ENCODE measurements at regions not wholly inside any gene's neighbourhood (a gene's known extent, or its start where the extent isn't known, plus 50 kb on each side); places are given as distances from the start of the nearest gene placed in this dataset.

- Histone ChIP-seq H4K20me1 (ENCODE audit: control insufficient read depth, extremely low read depth, insufficient read depth, low read length) (no peaks in the 10 kb centered on the region), H3K4me1 (ENCODE audit: control insufficient read depth, extremely low read depth, insufficient read depth, low read length) (no peaks in the 10 kb centered on the region), H3K36me3 (ENCODE audit: control insufficient read depth, insufficient read depth, low read length) (no peaks in the 10 kb centered on the region), H3K27me3 (ENCODE audit: control insufficient read depth, insufficient read depth, low read length) (no peaks in the 10 kb centered on the region), H3K9ac (ENCODE audit: insufficient read depth, low read length) (no peak overlapping the region), H3K27ac (ENCODE audit: insufficient read depth, low read length) (no peak overlapping the region), H2AFZ (ENCODE audit: low read length) (no peak overlapping the region), H3K79me2 (ENCODE audit: control insufficient read depth, insufficient read depth, low read length) (no peaks in the 10 kb centered on the region), H3K4me3 (replicated peaks in 1 of 4; ENCODE audit: control extremely low read depth in 1 of 4, insufficient read depth in 1 of 4, low read depth in 3 of 4, low read length in 4 of 4) (no peak overlapping the region), H3K9me3 (ENCODE audit: control insufficient read depth, insufficient read depth, low read depth, low read length) (no peaks in the 10 kb centered on the region), H3K4me2 (ENCODE audit: extremely low read depth, insufficient read depth, low read length) (no peak overlapping the region)
- TF ChIP-seq EZH2 (IDR thresholded peaks at IDR 0.05; ENCODE audit: low read length, missing control alignments), result no peak
- no peak for TF ChIP-seq CTCF (conservative IDR thresholded peaks at IDR 0.05 in 1 of 2, IDR thresholded peaks at IDR 0.05 in 1 of 2; ENCODE audit: low read depth in 1 of 2, low read length in 2 of 2)
- DNase-seq (ENCODE audit: low read depth in 2 of 2), result no peak
Measured at GRCh38 chr3:1529676-1530075, 436.9 kb downstream of the CNTN6 start.

GRCh38 chr3:1531981-1532380 is 439.2 kb downstream of the CNTN6 start:
- Histone ChIP-seq H3K79me2 (ENCODE audit: control insufficient read depth, insufficient read depth, low read length) (no peaks in the 10 kb centered on the region), H3K4me3 (replicated peaks in 1 of 4; ENCODE audit: control extremely low read depth in 1 of 4, insufficient read depth in 1 of 4, low read depth in 3 of 4, low read length in 4 of 4) (no peak overlapping the region), H3K4me2 (ENCODE audit: extremely low read depth, insufficient read depth, low read length) (no peak overlapping the region), H3K27ac (ENCODE audit: insufficient read depth, low read length) (no peak overlapping the region), H3K9me3 (ENCODE audit: control insufficient read depth, insufficient read depth, low read depth, low read length) (no peaks in the 10 kb centered on the region), H3K36me3 (ENCODE audit: control insufficient read depth, insufficient read depth, low read length) (no peaks in the 10 kb centered on the region), H3K27me3 (ENCODE audit: control insufficient read depth, insufficient read depth, low read length) (no peaks in the 10 kb centered on the region), H3K4me1 (ENCODE audit: control insufficient read depth, extremely low read depth, insufficient read depth, low read length) (no peaks in the 10 kb centered on the region), H3K9ac (ENCODE audit: insufficient read depth, low read length) (no peak overlapping the region), H4K20me1 (ENCODE audit: control insufficient read depth, extremely low read depth, insufficient read depth, low read length) (no peaks in the 10 kb centered on the region), H2AFZ (ENCODE audit: low read length) (no peak overlapping the region)
- TF ChIP-seq EZH2 (IDR thresholded peaks at IDR 0.05; ENCODE audit: low read length, missing control alignments) (no peak), CTCF (conservative IDR thresholded peaks at IDR 0.05 in 1 of 2, IDR thresholded peaks at IDR 0.05 in 1 of 2; ENCODE audit: low read depth in 1 of 2, low read length in 2 of 2) (no peak)
- DNase-seq (ENCODE audit: low read depth in 2 of 2), result no peak

GRCh38 chr3:1532935-1533606 is 440.2 kb downstream of the CNTN6 start:
- H3K36me3 ChIP-seq (ENCODE audit: control insufficient read depth, insufficient read depth, low read length), result no peaks in the 10 kb centered on the region
- no peaks in the 10 kb centered on the region for H3K79me2 ChIP-seq (ENCODE audit: control insufficient read depth, insufficient read depth, low read length)
- H3K27ac ChIP-seq (ENCODE audit: insufficient read depth, low read length), result no peak overlapping the region
- H2AFZ ChIP-seq (ENCODE audit: low read length), result no peak overlapping the region
- no peaks in the 10 kb centered on the region for H3K9me3 ChIP-seq (ENCODE audit: control insufficient read depth, insufficient read depth, low read depth, low read length)
- no peaks in the 10 kb centered on the region for H3K4me1 ChIP-seq (ENCODE audit: control insufficient read depth, extremely low read depth, insufficient read depth, low read length)
- H3K27me3 ChIP-seq (ENCODE audit: control insufficient read depth, insufficient read depth, low read length), result no peaks in the 10 kb centered on the region
- no peak overlapping the region for H3K4me3 ChIP-seq (replicated peaks in 1 of 4; ENCODE audit: control extremely low read depth in 1 of 4, insufficient read depth in 1 of 4, low read depth in 3 of 4, low read length in 4 of 4)
- H4K20me1 ChIP-seq (ENCODE audit: control insufficient read depth, extremely low read depth, insufficient read depth, low read length), result no peaks in the 10 kb centered on the region
- no peak for DNase-seq (ENCODE audit: low read depth in 2 of 2)
- no peak overlapping the region for H3K4me2 ChIP-seq (ENCODE audit: extremely low read depth, insufficient read depth, low read length)
- TF ChIP-seq EZH2 (IDR thresholded peaks at IDR 0.05; ENCODE audit: low read length, missing control alignments) (no peak), CTCF (conservative IDR thresholded peaks at IDR 0.05 in 1 of 2, IDR thresholded peaks at IDR 0.05 in 1 of 2; ENCODE audit: low read depth in 1 of 2, low read length in 2 of 2) (no peak)
- no peak overlapping the region for H3K9ac ChIP-seq (ENCODE audit: insufficient read depth, low read length)

All from fibroblast of lung (primary cell).